ENCODE measurements at regions not wholly inside any gene's neighbourhood (a gene's known extent, or its start where the extent isn't known, plus 50 kb on each side); places are given as distances from the start of the nearest gene placed in this dataset.

DNA sequence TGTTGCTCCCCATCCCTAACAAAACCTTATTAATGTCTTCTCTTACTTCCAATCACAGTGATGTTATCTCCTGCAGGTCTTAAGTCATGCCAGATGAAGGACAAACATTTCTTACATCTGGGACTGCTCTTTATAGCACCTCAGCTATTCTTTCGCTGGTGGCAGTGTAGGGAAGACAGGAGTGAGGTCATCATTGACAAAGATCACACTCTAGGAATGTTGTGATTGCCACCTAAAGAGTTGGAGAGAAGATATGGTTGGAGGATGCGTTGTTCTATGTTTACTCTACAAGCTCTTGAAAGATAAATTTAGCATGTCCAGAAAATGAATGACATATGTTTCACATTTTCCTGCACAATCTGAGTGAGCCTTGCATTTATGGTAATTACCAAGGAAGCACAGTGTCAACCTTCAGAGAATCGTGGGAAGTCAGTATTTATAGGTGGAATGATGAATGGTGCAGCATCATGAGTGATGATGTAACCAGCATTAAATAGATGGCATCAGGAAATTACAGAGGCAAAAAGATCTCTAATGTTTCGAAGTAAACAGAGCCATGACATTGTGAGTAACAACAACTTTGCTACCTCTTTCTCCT, 188.1 kb upstream of the STEAP1 start:
- no peaks in the 10 kb centered on the region for H3K9me3 ChIP-seq
- intact Hi-C loops (cut with DNase I): no loop called here
- H3K27me3 ChIP-seq: no peaks in the 10 kb centered on the region
- WGBS, 2 donors: 35 to 37% methylated on average over 4 of the region's 4 CpGs
- ATAC-seq (no peak), DNase-seq (no peak)
- H3K27ac ChIP-seq: no peak overlapping the region
- TF ChIP-seq POLR2A (IDR thresholded peaks at IDR 0.05) (no peak), CTCF (IDR thresholded peaks at IDR 0.05) (no peak)
- H3K4me3 ChIP-seq: no peak overlapping the region
- H3K36me3 ChIP-seq (replicated peaks in 1 of 2; ENCODE audit: insufficient read depth in 1 of 2, low read depth in 2 of 2): no peaks in the 10 kb centered on the region
- H3K4me1 ChIP-seq: no peaks in the 10 kb centered on the region

GRCh38 chr7:89975577-89975976, 178.7 kb upstream of the STEAP1 start:
- intact Hi-C loops (cut with DNase I): no loop called here
- no peak overlapping the region for H3K27ac ChIP-seq
- no peaks in the 10 kb centered on the region for H3K27me3 ChIP-seq
- TF ChIP-seq POLR2A (IDR thresholded peaks at IDR 0.05): no peak
- no peak for TF ChIP-seq CTCF (IDR thresholded peaks at IDR 0.05)
- no peak for DNase-seq
- no peak for ATAC-seq
- no peaks in the 10 kb centered on the region for H3K9me3 ChIP-seq
- no peaks in the 10 kb centered on the region for H3K36me3 ChIP-seq (replicated peaks in 1 of 2; ENCODE audit: insufficient read depth in 1 of 2, low read depth in 2 of 2)
- no peaks in the 10 kb centered on the region for H3K4me1 ChIP-seq
- H3K4me3 ChIP-seq: no peak overlapping the region
- 53 to 68% methylated on average over 2 of the region's 2 CpGs for WGBS, 2 donors

DNA sequence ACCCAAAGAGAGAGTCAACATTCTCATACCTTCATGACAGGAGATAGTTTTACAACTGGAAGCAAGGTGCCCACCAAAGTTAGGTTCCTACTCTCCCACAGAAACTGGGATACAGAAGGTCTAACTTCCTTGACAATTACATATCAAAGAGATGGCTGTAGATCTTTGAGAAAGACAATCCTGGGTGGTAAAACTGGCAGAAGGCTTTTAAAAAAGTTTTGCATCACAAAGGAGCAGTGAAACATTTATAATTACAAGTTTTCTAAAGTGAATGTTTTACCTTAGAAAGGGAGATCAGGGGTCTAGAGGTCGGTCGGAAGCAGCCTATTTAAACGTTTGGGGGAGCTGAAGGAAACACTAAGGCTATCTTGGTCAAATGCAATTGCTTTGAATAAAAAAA, 166.6 kb upstream of the STEAP1 start:
- intact Hi-C loops (cut with DNase I): no loop called here
- 27% methylated on average over 3 of the region's 3 CpGs for WGBS, 2 donors
- Histone ChIP-seq H3K4me3 (no peak overlapping the region), H3K9me3 (no peaks in the 10 kb centered on the region), H3K4me1 (no peaks in the 10 kb centered on the region), H3K36me3 (replicated peaks in 1 of 2; ENCODE audit: insufficient read depth in 1 of 2, low read depth in 2 of 2) (no peaks in the 10 kb centered on the region), H3K27me3 (no peaks in the 10 kb centered on the region), H3K27ac (no peak overlapping the region)
- DNase-seq (no peak), ATAC-seq (no peak)
- TF ChIP-seq CTCF (IDR thresholded peaks at IDR 0.05) (no peak), POLR2A (IDR thresholded peaks at IDR 0.05) (no peak)

DNA sequence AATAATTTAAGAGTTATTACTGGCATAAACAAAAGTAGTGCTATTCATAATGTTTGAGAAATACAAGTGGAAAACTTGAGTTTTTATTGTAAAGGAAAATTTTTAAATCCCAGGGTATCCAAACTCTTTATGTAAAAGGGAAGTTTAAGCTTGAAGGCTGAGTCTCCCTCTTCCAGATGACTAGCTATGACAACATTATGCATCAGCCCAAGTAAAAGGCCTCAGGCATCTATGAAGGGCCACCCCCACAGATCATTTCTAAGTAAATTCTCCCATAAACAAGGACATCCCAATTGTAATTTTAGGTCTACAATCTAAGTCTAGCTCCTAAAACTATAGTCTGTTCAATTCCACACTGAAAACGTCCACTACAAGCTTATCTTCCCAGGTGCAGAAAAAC, 166.2 kb upstream of the STEAP1 start:
- no peak for ATAC-seq
- Histone ChIP-seq H3K4me3 (no peak overlapping the region), H3K27ac (no peak overlapping the region), H3K4me1 (no peaks in the 10 kb centered on the region), H3K9me3 (no peaks in the 10 kb centered on the region), H3K27me3 (no peaks in the 10 kb centered on the region), H3K36me3 (replicated peaks in 1 of 2; ENCODE audit: insufficient read depth in 1 of 2, low read depth in 2 of 2) (no peaks in the 10 kb centered on the region)
- intact Hi-C loops (cut with DNase I): no loop called here
- WGBS, 2 donors: 8 to 11% methylated on average over 1 of the region's 1 CpG
- TF ChIP-seq POLR2A (IDR thresholded peaks at IDR 0.05) (no peak), CTCF (IDR thresholded peaks at IDR 0.05) (no peak)
- DNase-seq: no peak

DNA sequence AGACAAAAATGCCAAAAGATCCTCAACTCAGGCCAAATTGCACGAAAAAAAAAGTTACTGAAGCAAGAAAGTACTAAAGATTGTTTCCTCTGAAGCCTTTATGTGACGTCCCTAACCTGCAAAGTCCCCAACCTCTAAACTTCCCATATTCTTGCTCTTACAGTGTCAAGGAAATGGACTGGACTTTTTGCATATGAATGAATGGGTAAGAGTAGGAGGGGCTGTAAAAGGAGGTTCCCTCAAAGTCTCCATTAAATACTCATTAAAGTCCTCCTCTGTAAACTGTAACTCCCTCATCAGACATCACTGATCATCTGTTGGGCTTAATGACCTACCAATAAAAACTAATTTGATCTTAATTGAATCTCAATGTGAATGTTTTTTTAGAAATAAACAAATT, 164.8 kb upstream of the STEAP1 start:
- no peaks in the 10 kb centered on the region for H3K9me3 ChIP-seq
- WGBS, 2 donors: 32 to 38% methylated on average over 2 of the region's 2 CpGs
- no peak for DNase-seq
- H3K36me3 ChIP-seq (replicated peaks in 1 of 2; ENCODE audit: insufficient read depth in 1 of 2, low read depth in 2 of 2): no peaks in the 10 kb centered on the region
- intact Hi-C loops (cut with DNase I): no loop called here
- H3K4me3 ChIP-seq: no peak overlapping the region
- no peaks in the 10 kb centered on the region for H3K27me3 ChIP-seq
- H3K4me1 ChIP-seq: no peaks in the 10 kb centered on the region
- ATAC-seq: no peak
- TF ChIP-seq CTCF (IDR thresholded peaks at IDR 0.05) (no peak), POLR2A (IDR thresholded peaks at IDR 0.05) (no peak)
- no peak overlapping the region for H3K27ac ChIP-seq
